ENCODE measurements at regions not wholly inside any gene's neighbourhood (a gene's known extent, or its start where the extent isn't known, plus 50 kb on each side); places are given as distances from the start of the nearest gene placed in this dataset.

DNA sequence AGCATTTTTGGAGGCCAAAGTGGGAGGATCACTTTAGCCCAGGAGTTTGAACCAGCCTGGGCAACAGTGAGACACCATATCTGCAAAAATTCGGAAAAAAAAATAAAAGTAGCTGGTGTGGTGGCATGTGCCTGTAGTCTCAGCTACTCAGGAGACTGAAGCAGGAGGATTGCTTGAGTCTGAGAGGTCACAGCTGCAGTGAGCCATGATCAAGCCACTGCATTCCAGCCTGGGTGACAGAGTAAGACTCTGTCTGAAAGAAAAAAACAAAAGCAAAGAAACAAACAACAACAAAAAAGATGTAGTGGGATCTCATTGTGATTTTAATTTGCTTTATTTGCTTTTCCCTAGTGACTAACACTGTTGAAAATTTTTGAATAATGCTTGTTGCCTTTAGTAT lies 394.7 kb upstream of the KLHL1 start:
- TF ChIP-seq, protein P1, sequence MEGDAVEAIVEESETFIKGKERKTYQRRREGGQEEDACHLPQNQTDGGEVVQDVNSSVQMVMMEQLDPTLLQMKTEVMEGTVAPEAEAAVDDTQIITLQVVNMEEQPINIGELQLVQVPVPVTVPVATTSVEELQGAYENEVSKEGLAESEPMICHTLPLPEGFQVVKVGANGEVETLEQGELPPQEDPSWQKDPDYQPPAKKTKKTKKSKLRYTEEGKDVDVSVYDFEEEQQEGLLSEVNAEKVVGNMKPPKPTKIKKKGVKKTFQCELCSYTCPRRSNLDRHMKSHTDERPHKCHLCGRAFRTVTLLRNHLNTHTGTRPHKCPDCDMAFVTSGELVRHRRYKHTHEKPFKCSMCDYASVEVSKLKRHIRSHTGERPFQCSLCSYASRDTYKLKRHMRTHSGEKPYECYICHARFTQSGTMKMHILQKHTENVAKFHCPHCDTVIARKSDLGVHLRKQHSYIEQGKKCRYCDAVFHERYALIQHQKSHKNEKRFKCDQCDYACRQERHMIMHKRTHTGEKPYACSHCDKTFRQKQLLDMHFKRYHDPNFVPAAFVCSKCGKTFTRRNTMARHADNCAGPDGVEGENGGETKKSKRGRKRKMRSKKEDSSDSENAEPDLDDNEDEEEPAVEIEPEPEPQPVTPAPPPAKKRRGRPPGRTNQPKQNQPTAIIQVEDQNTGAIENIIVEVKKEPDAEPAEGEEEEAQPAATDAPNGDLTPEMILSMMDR (IDR thresholded peaks at IDR 0.05), result no peak
- TF ChIP-seq POLR2A (IDR thresholded peaks at IDR 0.05) (no peak), POLR2AphosphoS5 (IDR thresholded peaks at IDR 0.05; ENCODE audit: insufficient read depth in 1 of 2, low read depth in 1 of 2) (no peak)
